NCI-H128 (cell line): ENCODE measurements at regions not wholly inside any gene's neighbourhood (a gene's known extent, or its start where the extent isn't known, plus 50 kb on each side); places are given as distances from the start of the nearest gene placed in this dataset.

ENCODE experiments used
- DNase-seq: peaks from one replicate; lab custom pipeline; 2025; ENCODE audit not compliant: unreplicated experiment; lab: John Stamatoyannopoulos, UW

GRCh38 chr1:98482611-98483010 is 178.9 kb upstream of the SNX7 start:
- no peak for DNase-seq

GRCh38 chr1:98480271-98480670 is 181.2 kb upstream of the SNX7 start:
- no peak for DNase-seq

- DNase-seq, result no peak
Measured at GRCh38 chr1:98478121-98478520, 183.4 kb upstream of the SNX7 start.

GRCh38 chr1:98472878-98473277 is 188.6 kb upstream of the SNX7 start:
- DNase-seq, result no peak

GRCh38 chr1:98471633-98472032 is 189.9 kb upstream of the SNX7 start:
- DNase-seq, result no peak

GRCh38 chr1:98468111-98468717 is 193.3 kb upstream of the SNX7 start:
- peak; percentile 24 for DNase-seq

- DNase-seq, result no peak
Measured at GRCh38 chr1:98467586-98467985, 193.9 kb upstream of the SNX7 start.

GRCh38 chr1:98467122-98467521 is 194.4 kb upstream of the SNX7 start:
- DNase-seq, result no peak

GRCh38 chr1:98461873-98462385 is 199.6 kb upstream of the SNX7 start:
- DNase-seq, result no peak

- DNase-seq, result no peak
Measured at GRCh38 chr1:98460136-98460535, 201.4 kb upstream of the SNX7 start.

- DNase-seq, result no peak
Measured at GRCh38 chr1:98459486-98459870, 202.0 kb upstream of the SNX7 start.

GRCh38 chr1:98458511-98459485 is 202.7 kb upstream of the SNX7 start:
- DNase-seq, result no peak

- no peak for DNase-seq
Measured at GRCh38 chr1:98457248-98457647, 204.3 kb upstream of the SNX7 start.

- DNase-seq, result no peak
Measured at GRCh38 chr1:98454666-98455065, 206.9 kb upstream of the SNX7 start.

- DNase-seq, result no peak
Measured at GRCh38 chr1:98453066-98453465, 208.5 kb upstream of the SNX7 start.

GRCh38 chr1:98452162-98452561 is 209.4 kb upstream of the SNX7 start:
- DNase-seq, result no peak

GRCh38 chr1:98441281-98441680 is 220.2 kb upstream of the SNX7 start:
- DNase-seq, result no peak

GRCh38 chr1:98439471-98439870 is 222.1 kb upstream of the SNX7 start:
- no peak for DNase-seq

- DNase-seq, result no peak
Measured at GRCh38 chr1:98437540-98437939, 224.0 kb upstream of the SNX7 start.

GRCh38 chr1:98437011-98437410 is 224.5 kb upstream of the SNX7 start:
- DNase-seq, result no peak

- DNase-seq, result peak; percentile 95
Measured at GRCh38 chr1:98429965-98430443, 231.5 kb upstream of the SNX7 start.

- no peak for DNase-seq
Measured at GRCh38 chr1:98428864-98429263, 232.7 kb upstream of the SNX7 start.
